ENCODE measurements at regions not wholly inside any gene's neighbourhood (a gene's known extent, or its start where the extent isn't known, plus 50 kb on each side); places are given as distances from the start of the nearest gene placed in this dataset.

DNA sequence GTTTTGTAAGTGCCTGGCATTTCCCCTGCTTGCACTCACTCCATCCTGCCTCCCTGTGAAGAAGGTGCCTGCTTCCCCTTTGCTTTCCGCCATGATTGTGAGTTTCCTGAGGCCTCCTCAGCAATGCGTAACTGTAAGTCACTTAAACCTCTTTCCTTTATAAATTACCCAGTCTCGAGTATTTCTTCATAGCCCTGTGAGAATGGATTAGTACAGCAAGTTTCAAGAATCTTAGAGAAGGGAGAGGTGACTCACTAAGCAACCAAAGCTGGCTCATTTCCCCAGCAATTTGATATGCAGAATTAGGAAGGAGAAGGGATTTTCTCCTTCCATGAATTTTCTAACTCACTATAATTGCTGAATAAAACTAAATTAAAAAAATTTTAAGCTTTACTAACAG is 251.0 kb upstream of the FOXG1 start:
- H3K4me3 Mint-ChIP-seq (ENCODE audit: low read depth) = no peak overlapping the region
- H3K27me3 Mint-ChIP-seq = no peaks in the 10 kb centered on the region
- no peaks in the 10 kb centered on the region for H3K36me3 Mint-ChIP-seq (ENCODE audit: insufficient read depth)
- peaks cover 6% of the 10 kb centered on the region for H3K9me3 Mint-ChIP-seq (ENCODE audit: low read depth)
- DNase-seq (ENCODE audit: low spot score, unreplicated experiment) = no peak
- no peak for TF ChIP-seq CTCF (IDR thresholded peaks at IDR 0.05; ENCODE audit: unreplicated experiment)
- H3K27ac Mint-ChIP-seq = no peak overlapping the region
- no peaks in the 10 kb centered on the region for H3K4me1 Mint-ChIP-seq (ENCODE audit: low read depth)

- no peak for TF ChIP-seq CTCF (IDR thresholded peaks at IDR 0.05; ENCODE audit: unreplicated experiment)
- Mint-ChIP-seq H3K27me3 (no peaks in the 10 kb centered on the region), H3K4me3 (ENCODE audit: low read depth) (no peak overlapping the region), H3K9me3 (ENCODE audit: low read depth) (peaks cover 25% of the 10 kb centered on the region), H3K4me1 (ENCODE audit: low read depth) (no peaks in the 10 kb centered on the region), H3K36me3 (ENCODE audit: insufficient read depth) (no peaks in the 10 kb centered on the region), H3K27ac (no peak overlapping the region)
- DNase-seq (ENCODE audit: low spot score, unreplicated experiment) = no peak
These were observed 229.7 kb upstream of the FOXG1 start for GRCh38 chr14:28536889-28537288.

GRCh38 chr14:28542040-28542439 is 224.5 kb upstream of the FOXG1 start:
- TF ChIP-seq CTCF (IDR thresholded peaks at IDR 0.05; ENCODE audit: unreplicated experiment) = no peak
- Mint-ChIP-seq H3K9me3 (ENCODE audit: low read depth) (peaks cover 22% of the 10 kb centered on the region), H3K27me3 (no peaks in the 10 kb centered on the region), H3K36me3 (ENCODE audit: insufficient read depth) (no peaks in the 10 kb centered on the region), H3K4me3 (ENCODE audit: low read depth) (no peak overlapping the region), H3K4me1 (ENCODE audit: low read depth) (no peaks in the 10 kb centered on the region), H3K27ac (no peak overlapping the region)
- no peak for DNase-seq (ENCODE audit: low spot score, unreplicated experiment)

DNA sequence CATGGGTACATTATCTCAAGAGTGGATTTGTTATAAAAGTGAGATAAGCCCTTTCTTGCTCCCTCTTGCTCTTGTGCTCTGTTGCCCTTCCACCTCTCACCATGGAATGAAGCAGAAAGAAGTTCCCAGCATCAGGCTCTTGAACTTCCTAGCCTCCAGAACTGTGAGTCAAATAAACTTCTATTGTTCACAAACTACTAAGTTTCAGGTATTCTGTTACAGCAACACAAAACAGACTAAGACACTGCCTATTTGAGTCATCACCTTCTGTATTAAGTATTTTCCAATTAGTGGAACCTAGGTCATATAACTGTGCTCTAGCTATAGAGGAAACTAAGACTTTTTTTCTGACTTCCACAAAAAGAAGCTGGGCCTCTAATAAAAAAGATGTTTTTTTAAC is 201.2 kb upstream of the FOXG1 start:
- H3K4me3 Mint-ChIP-seq (ENCODE audit: low read depth) = no peak overlapping the region
- no peak for TF ChIP-seq CTCF (IDR thresholded peaks at IDR 0.05; ENCODE audit: unreplicated experiment)
- H3K27me3 Mint-ChIP-seq = no peaks in the 10 kb centered on the region
- H3K36me3 Mint-ChIP-seq (ENCODE audit: insufficient read depth) = no peaks in the 10 kb centered on the region
- H3K4me1 Mint-ChIP-seq (ENCODE audit: low read depth) = no peaks in the 10 kb centered on the region
- no peaks in the 10 kb centered on the region for H3K9me3 Mint-ChIP-seq (ENCODE audit: low read depth)
- no peak overlapping the region for H3K27ac Mint-ChIP-seq
- DNase-seq (ENCODE audit: low spot score, unreplicated experiment) = no peak

- no peaks in the 10 kb centered on the region for H3K27me3 Mint-ChIP-seq
- DNase-seq (ENCODE audit: low spot score, unreplicated experiment) = no peak
- H3K27ac Mint-ChIP-seq = no peak overlapping the region
- TF ChIP-seq CTCF (IDR thresholded peaks at IDR 0.05; ENCODE audit: unreplicated experiment) = no peak
- no peaks in the 10 kb centered on the region for H3K36me3 Mint-ChIP-seq (ENCODE audit: insufficient read depth)
- peaks cover 10% of the 10 kb centered on the region for H3K9me3 Mint-ChIP-seq (ENCODE audit: low read depth)
- no peak overlapping the region for H3K4me3 Mint-ChIP-seq (ENCODE audit: low read depth)
- H3K4me1 Mint-ChIP-seq (ENCODE audit: low read depth) = no peaks in the 10 kb centered on the region
These were observed 196.2 kb upstream of the FOXG1 start for GRCh38 chr14:28570391-28570790.

Data from progenitor cell of endocrine pancreas (in vitro differentiated cells).